ENCODE measurements at regions not wholly inside any gene's neighbourhood (a gene's known extent, or its start where the extent isn't known, plus 50 kb on each side); places are given as distances from the start of the nearest gene placed in this dataset.
"Not testable (repeated sequence)": the region's sequence is repeated elsewhere in the genome, so short reads cannot be mapped to it uniquely, and the experiment has no call there.

DNA sequence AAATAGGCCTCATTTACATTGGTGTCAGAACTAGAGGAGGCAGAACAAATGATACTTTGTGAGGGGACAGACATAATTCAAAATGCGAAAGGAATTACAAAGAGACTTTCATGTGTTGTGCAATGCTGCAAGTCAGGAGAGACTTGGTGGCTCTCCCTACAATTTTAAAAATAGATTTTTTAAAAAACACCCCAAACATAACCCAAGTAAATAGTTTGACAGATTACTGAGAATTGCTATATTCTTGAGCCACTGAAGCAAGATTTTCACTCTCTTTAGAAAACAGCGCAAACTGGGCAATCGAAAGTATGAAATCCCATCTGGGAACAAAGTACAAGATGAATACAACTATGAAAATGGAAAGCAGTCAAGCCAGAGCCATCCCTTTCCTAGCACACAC, 126.3 kb upstream of the NPY start:
- no peak overlapping the region for H3K4me3 ChIP-seq (ENCODE audit: low read length)
- H3K4me2 ChIP-seq (ENCODE audit: low read length): no peak overlapping the region
- no peak overlapping the region for H4K8ac ChIP-seq (ENCODE audit: low read depth, low read length)
- no CpG with 5 or more reads among the region's 3 CpGs for WGBS (ENCODE audit: extremely low coverage, insufficient coverage, low lambda C conversion rate)
- no peak overlapping the region for H4K5ac ChIP-seq (ENCODE audit: low read length)
- no peak overlapping the region for H2BK120ac ChIP-seq (ENCODE audit: low read depth, low read length)
- no peaks in the 10 kb centered on the region for H3K79me2 ChIP-seq (ENCODE audit: control insufficient read depth, insufficient read depth, low read length)
- no peaks in the 10 kb centered on the region for H3K4me1 ChIP-seq (ENCODE audit: control insufficient read depth, low read depth, low read length)
- no peak overlapping the region for H2AK5ac ChIP-seq (ENCODE audit: low read length)
- H3K56ac ChIP-seq (ENCODE audit: low read length): no peak overlapping the region
- no peak overlapping the region for H3K9ac ChIP-seq (ENCODE audit: low read length)
- H3K23ac ChIP-seq (ENCODE audit: low read length): no peak overlapping the region
- no peak overlapping the region for H2BK15ac ChIP-seq (replicated peaks; ENCODE audit: low read depth)
- no peak for DNase-seq
- H3K27me3 ChIP-seq (ENCODE audit: insufficient read depth, low read length, poor library complexity): no peaks in the 10 kb centered on the region
- H3K18ac ChIP-seq (ENCODE audit: low read length): no peak overlapping the region
- no peaks in the 10 kb centered on the region for H3K36me3 ChIP-seq (ENCODE audit: control insufficient read depth, insufficient read depth, low read length)
- no peak overlapping the region for H3K4ac ChIP-seq (ENCODE audit: low read depth, low read length)
- no peak overlapping the region for H2BK5ac ChIP-seq (ENCODE audit: low read length)
- no peak overlapping the region for H3K27ac ChIP-seq (ENCODE audit: low read depth, low read length)
- H3K79me1 ChIP-seq (ENCODE audit: low read length): no peaks in the 10 kb centered on the region

DNA sequence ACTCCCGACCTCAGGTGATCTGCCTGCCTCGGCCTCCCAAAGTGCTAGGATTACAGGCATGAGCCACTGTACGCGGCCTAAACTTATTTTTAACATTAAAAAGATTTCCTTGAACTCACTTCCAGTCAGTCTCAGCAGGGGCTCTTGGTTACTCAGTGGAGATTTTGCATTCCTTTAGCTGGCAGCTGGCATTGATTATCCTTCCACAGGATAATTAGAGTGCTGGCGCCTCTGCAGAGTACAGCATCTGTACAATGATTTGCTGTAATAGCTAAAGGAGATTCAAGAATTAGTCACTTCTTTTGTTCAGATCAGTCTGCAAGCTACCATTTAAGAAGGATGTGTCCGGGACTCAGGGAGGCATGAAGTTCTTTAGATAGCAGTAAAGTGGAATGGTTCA, 125.0 kb upstream of the NPY start:
- H3K4me3 ChIP-seq (ENCODE audit: low read length): no peak overlapping the region
- no peak overlapping the region for H3K4ac ChIP-seq (ENCODE audit: low read depth, low read length)
- no peaks in the 10 kb centered on the region for H3K27me3 ChIP-seq (ENCODE audit: insufficient read depth, low read length, poor library complexity)
- H3K23ac ChIP-seq (ENCODE audit: low read length): no peak overlapping the region
- H3K36me3 ChIP-seq (ENCODE audit: control insufficient read depth, insufficient read depth, low read length): no peaks in the 10 kb centered on the region
- no peak overlapping the region for H3K9ac ChIP-seq (ENCODE audit: low read length)
- no peak overlapping the region for H4K8ac ChIP-seq (ENCODE audit: low read depth, low read length)
- H3K27ac ChIP-seq (ENCODE audit: low read depth, low read length): no peak overlapping the region
- H2AK5ac ChIP-seq (ENCODE audit: low read length): no peak overlapping the region
- no peak overlapping the region for H2BK120ac ChIP-seq (ENCODE audit: low read depth, low read length)
- DNase-seq: no peak
- H4K5ac ChIP-seq (ENCODE audit: low read length): no peak overlapping the region
- H2BK5ac ChIP-seq (ENCODE audit: low read length): no peak overlapping the region
- WGBS (ENCODE audit: extremely low coverage, insufficient coverage, low lambda C conversion rate): no CpG with 5 or more reads among the region's 6 CpGs
- H3K56ac ChIP-seq (ENCODE audit: low read length): no peak overlapping the region
- no peak overlapping the region for H3K18ac ChIP-seq (ENCODE audit: low read length)
- no peak overlapping the region for H3K4me2 ChIP-seq (ENCODE audit: low read length)
- no peaks in the 10 kb centered on the region for H3K79me1 ChIP-seq (ENCODE audit: low read length)
- no peaks in the 10 kb centered on the region for H3K4me1 ChIP-seq (ENCODE audit: control insufficient read depth, low read depth, low read length)
- H3K79me2 ChIP-seq (ENCODE audit: control insufficient read depth, insufficient read depth, low read length): no peaks in the 10 kb centered on the region
- no peak overlapping the region for H2BK15ac ChIP-seq (replicated peaks; ENCODE audit: low read depth)

DNA sequence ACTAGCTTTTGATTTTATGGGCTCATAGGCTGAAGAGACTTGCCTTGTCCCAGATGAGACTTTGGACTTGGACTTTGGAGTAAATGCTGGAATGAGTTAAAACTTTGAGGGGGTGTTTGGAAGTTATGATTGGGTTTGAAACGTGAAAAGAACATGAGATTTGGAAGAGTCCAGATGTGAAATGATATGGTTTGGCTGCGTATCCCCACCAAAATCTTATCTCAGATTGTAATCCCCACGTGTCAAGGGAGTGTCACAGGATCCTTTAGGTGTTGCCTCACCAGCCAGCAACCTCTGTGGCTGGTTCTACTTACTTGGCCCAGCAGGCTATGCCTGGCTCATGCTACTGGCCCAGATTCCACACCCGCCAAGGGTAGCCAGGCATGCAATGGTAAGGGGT, 119.6 kb upstream of the NPY start:
- H3K36me3 ChIP-seq (ENCODE audit: control insufficient read depth, insufficient read depth, low read length): no peaks in the 10 kb centered on the region
- no peak overlapping the region for H3K4me2 ChIP-seq (ENCODE audit: low read length)
- H3K4me3 ChIP-seq (ENCODE audit: low read length): no peak overlapping the region
- H3K79me1 ChIP-seq (ENCODE audit: low read length): no peaks in the 10 kb centered on the region
- no peak overlapping the region for H3K18ac ChIP-seq (ENCODE audit: low read length)
- no peaks in the 10 kb centered on the region for H3K79me2 ChIP-seq (ENCODE audit: control insufficient read depth, insufficient read depth, low read length)
- H2BK120ac ChIP-seq (ENCODE audit: low read depth, low read length): no peak overlapping the region
- no peaks in the 10 kb centered on the region for H3K4me1 ChIP-seq (ENCODE audit: control insufficient read depth, low read depth, low read length)
- DNase-seq: no peak
- H4K8ac ChIP-seq (ENCODE audit: low read depth, low read length): no peak overlapping the region
- 100% methylated on average over 1 of the region's 4 CpGs for WGBS (ENCODE audit: extremely low coverage, insufficient coverage, low lambda C conversion rate)
- no peak overlapping the region for H3K9ac ChIP-seq (ENCODE audit: low read length)
- no peak overlapping the region for H3K4ac ChIP-seq (ENCODE audit: low read depth, low read length)
- H4K5ac ChIP-seq (ENCODE audit: low read length): no peak overlapping the region
- no peak overlapping the region for H3K56ac ChIP-seq (ENCODE audit: low read length)
- H2BK15ac ChIP-seq (replicated peaks; ENCODE audit: low read depth): no peak overlapping the region
- no peak overlapping the region for H3K23ac ChIP-seq (ENCODE audit: low read length)
- H3K27ac ChIP-seq (ENCODE audit: low read depth, low read length): no peak overlapping the region
- H2BK5ac ChIP-seq (ENCODE audit: low read length): no peak overlapping the region
- H2AK5ac ChIP-seq (ENCODE audit: low read length): no peak overlapping the region
- no peaks in the 10 kb centered on the region for H3K27me3 ChIP-seq (ENCODE audit: insufficient read depth, low read length, poor library complexity)

DNA sequence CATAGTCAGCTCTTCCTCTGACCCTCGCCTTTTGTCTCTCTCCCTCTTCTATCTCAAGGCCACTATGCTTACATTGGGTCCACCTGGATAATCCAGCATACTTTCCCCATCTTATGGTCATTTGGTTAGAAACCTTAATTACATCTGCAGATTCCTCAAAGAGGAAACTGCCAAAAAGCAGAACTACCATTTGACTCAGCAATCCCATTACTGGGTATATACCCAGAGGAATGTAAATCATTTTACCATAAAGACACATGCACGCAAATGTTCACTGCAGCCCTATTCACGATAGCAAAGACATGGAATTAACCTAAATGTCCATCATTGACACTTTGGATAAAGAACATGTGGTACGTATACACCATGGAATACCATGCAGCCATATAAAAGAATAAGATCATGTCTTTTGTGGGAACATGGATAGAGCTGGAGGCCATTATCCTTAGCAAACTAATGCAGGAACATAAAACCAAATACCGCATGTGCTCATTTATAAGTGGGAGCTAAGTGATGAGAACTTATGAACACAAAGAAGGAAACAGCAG, 114.8 kb upstream of the NPY start:
- H3K18ac ChIP-seq (ENCODE audit: low read length): no peak overlapping the region
- H2BK5ac ChIP-seq (ENCODE audit: low read length): no peak overlapping the region
- H3K27ac ChIP-seq (ENCODE audit: low read depth, low read length): no peak overlapping the region
- no peak overlapping the region for H3K23ac ChIP-seq (ENCODE audit: low read length)
- no peak overlapping the region for H2BK120ac ChIP-seq (ENCODE audit: low read depth, low read length)
- no peak overlapping the region for H2AK5ac ChIP-seq (ENCODE audit: low read length)
- no peak overlapping the region for H3K9ac ChIP-seq (ENCODE audit: low read length)
- DNase-seq: no peak
- no peaks in the 10 kb centered on the region for H3K79me1 ChIP-seq (ENCODE audit: low read length)
- no CpG with 5 or more reads among the region's 5 CpGs for WGBS (ENCODE audit: extremely low coverage, insufficient coverage, low lambda C conversion rate)
- H3K27me3 ChIP-seq (ENCODE audit: insufficient read depth, low read length, poor library complexity): no peaks in the 10 kb centered on the region
- no peak overlapping the region for H3K4me2 ChIP-seq (ENCODE audit: low read length)
- H4K5ac ChIP-seq (ENCODE audit: low read length): no peak overlapping the region
- H4K8ac ChIP-seq (ENCODE audit: low read depth, low read length): no peak overlapping the region
- no peak overlapping the region for H3K56ac ChIP-seq (ENCODE audit: low read length)
- no peak overlapping the region for H2BK15ac ChIP-seq (replicated peaks; ENCODE audit: low read depth)
- H3K4me3 ChIP-seq (ENCODE audit: low read length): no peak overlapping the region
- H3K4ac ChIP-seq (ENCODE audit: low read depth, low read length): no peak overlapping the region
- no peaks in the 10 kb centered on the region for H3K79me2 ChIP-seq (ENCODE audit: control insufficient read depth, insufficient read depth, low read length)
- H3K4me1 ChIP-seq (ENCODE audit: control insufficient read depth, low read depth, low read length): no peaks in the 10 kb centered on the region
- H3K36me3 ChIP-seq (ENCODE audit: control insufficient read depth, insufficient read depth, low read length): no peaks in the 10 kb centered on the region

DNA sequence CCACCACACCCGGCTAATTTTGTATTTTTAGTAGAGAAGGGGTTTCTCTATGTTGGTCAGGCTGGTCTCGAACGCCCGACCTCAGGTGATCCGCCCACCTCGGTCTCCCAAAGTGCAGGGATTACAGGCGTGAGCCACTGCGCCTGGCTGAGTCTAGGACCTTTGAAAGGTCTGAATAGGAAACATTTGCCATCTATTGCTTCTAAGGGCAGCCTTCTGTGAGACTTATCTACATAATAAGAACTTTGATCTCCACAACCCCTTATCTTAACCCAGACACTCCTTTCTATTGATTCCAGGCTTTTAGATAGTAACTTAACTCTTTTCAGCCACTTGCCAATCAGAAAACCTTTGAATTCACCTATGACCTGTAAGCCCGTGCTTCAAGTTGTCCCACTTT, 112.0 kb upstream of the NPY start:
- H2BK5ac ChIP-seq (ENCODE audit: low read length); H3K18ac ChIP-seq (ENCODE audit: low read length); H3K4me1 ChIP-seq (ENCODE audit: control insufficient read depth, low read depth, low read length); H3K79me1 ChIP-seq (ENCODE audit: low read length); H2BK120ac ChIP-seq (ENCODE audit: low read depth, low read length); H3K27ac ChIP-seq (ENCODE audit: low read depth, low read length); H4K8ac ChIP-seq (ENCODE audit: low read depth, low read length); H3K4me2 ChIP-seq (ENCODE audit: low read length); H3K9ac ChIP-seq (ENCODE audit: low read length); H4K5ac ChIP-seq (ENCODE audit: low read length); H3K36me3 ChIP-seq (ENCODE audit: control insufficient read depth, insufficient read depth, low read length); H3K23ac ChIP-seq (ENCODE audit: low read length); H3K27me3 ChIP-seq (ENCODE audit: insufficient read depth, low read length, poor library complexity); H3K4ac ChIP-seq (ENCODE audit: low read depth, low read length); H2BK15ac ChIP-seq (replicated peaks; ENCODE audit: low read depth); H3K56ac ChIP-seq (ENCODE audit: low read length); H2AK5ac ChIP-seq (ENCODE audit: low read length); H3K4me3 ChIP-seq (ENCODE audit: low read length); H3K79me2 ChIP-seq (ENCODE audit: control insufficient read depth, insufficient read depth, low read length): not testable (repeated sequence)
- DNase-seq: peak; percentile 28
- no CpG with 5 or more reads among the region's 9 CpGs for WGBS (ENCODE audit: extremely low coverage, insufficient coverage, low lambda C conversion rate)

DNA sequence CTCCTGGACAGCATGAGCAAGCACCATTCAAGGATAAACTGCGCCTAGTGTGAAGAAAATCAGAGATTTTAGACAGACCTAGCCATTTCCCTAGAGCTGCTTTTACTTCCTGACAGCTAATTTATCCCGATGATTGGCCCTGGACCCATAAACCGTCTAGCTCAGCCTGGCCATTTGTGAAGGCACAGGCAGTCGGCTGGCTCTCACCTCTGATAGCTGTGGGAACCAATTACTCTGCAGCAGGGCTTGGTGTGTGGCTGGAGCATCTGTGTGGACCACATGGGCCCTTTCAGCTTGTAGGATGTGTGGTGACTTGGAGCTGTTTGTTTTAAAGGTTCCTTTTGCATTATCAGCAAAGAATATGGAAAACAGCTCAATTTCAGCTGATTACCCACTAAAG, 111.1 kb upstream of the NPY start:
- H3K27me3 ChIP-seq (ENCODE audit: insufficient read depth, low read length, poor library complexity): no peaks in the 10 kb centered on the region
- no peak overlapping the region for H3K4me3 ChIP-seq (ENCODE audit: low read length)
- no peak overlapping the region for H3K27ac ChIP-seq (ENCODE audit: low read depth, low read length)
- no peaks in the 10 kb centered on the region for H3K4me1 ChIP-seq (ENCODE audit: control insufficient read depth, low read depth, low read length)
- DNase-seq: peak; percentile 19
- no peak overlapping the region for H3K9ac ChIP-seq (ENCODE audit: low read length)
- H3K36me3 ChIP-seq (ENCODE audit: control insufficient read depth, insufficient read depth, low read length): no peaks in the 10 kb centered on the region
- no peak overlapping the region for H3K23ac ChIP-seq (ENCODE audit: low read length)
- H3K56ac ChIP-seq (ENCODE audit: low read length): no peak overlapping the region
- H3K79me2 ChIP-seq (ENCODE audit: control insufficient read depth, insufficient read depth, low read length): no peaks in the 10 kb centered on the region
- H3K79me1 ChIP-seq (ENCODE audit: low read length): no peaks in the 10 kb centered on the region
- H2BK15ac ChIP-seq (replicated peaks; ENCODE audit: low read depth): no peak overlapping the region
- no peak overlapping the region for H3K18ac ChIP-seq (ENCODE audit: low read length)
- no peak overlapping the region for H3K4me2 ChIP-seq (ENCODE audit: low read length)
- H4K5ac ChIP-seq (ENCODE audit: low read length): no peak overlapping the region
- no peak overlapping the region for H2BK5ac ChIP-seq (ENCODE audit: low read length)
- no peak overlapping the region for H3K4ac ChIP-seq (ENCODE audit: low read depth, low read length)
- H4K8ac ChIP-seq (ENCODE audit: low read depth, low read length): no peak overlapping the region
- WGBS (ENCODE audit: extremely low coverage, insufficient coverage, low lambda C conversion rate): no CpG with 5 or more reads among the region's 4 CpGs
- H2BK120ac ChIP-seq (ENCODE audit: low read depth, low read length): no peak overlapping the region
- H2AK5ac ChIP-seq (ENCODE audit: low read length): no peak overlapping the region
